SU-DHL-6 (cell line): ENCODE measurements at regions not wholly inside any gene's neighbourhood (a gene's known extent, or its start where the extent isn't known, plus 50 kb on each side); places are given as distances from the start of the nearest gene placed in this dataset.

Experiments
- H2AFZ ChIP-seq: fragments of 200-600 bp; sonication (generic); 2 replicates; pipeline ENCODE4 v1.6.1; 2014; ENCODE audit warnings: low read depth, mild to moderate bottlenecking, moderate library complexity, mixed read lengths, antibody characterized with exemption, low read length; ENCODE audit not compliant: severe bottlenecking
- H3F3A ChIP-seq: fragments of 200-600 bp; shearing (Covaris generic); 2 replicates; pipeline ENCODE4 v1.6.0; 2016; ENCODE audit warnings: antibody characterized with exemption, mild to moderate bottlenecking; ENCODE audit not compliant: insufficient read depth
- H3K27ac ChIP-seq: fragments of 200-600 bp; sonication (generic); 2 replicates; pipeline ENCODE4 v1.5.1; 2016; ENCODE audit warnings: low read depth, mild to moderate bottlenecking, low read length, moderate library complexity, mixed read lengths
- H3K27me3 ChIP-seq: fragments of 200-600 bp; sonication (generic), shearing (Covaris generic); 2 replicates; pipeline ENCODE4 v1.6.0; 2014; ENCODE audit warnings: mild to moderate bottlenecking, low read length
- H3K36me3 ChIP-seq: fragments of 200-600 bp; sonication (generic); 2 replicates; pipeline ENCODE4 v1.6.1; 2014; ENCODE audit warnings: mild to moderate bottlenecking, low read length, mixed read lengths
- H3K4me2 ChIP-seq: fragments of 300-600, 200-600 bp; shearing (Covaris generic), sonication (generic); 2 replicates; pipeline ENCODE4 v1.6.0; 2014; ENCODE audit warnings: low read length, low read depth, mild to moderate bottlenecking; ENCODE audit not compliant: poor library complexity, severe bottlenecking
- H3K4me3 ChIP-seq: fragments of 200-600 bp; sonication (generic); 2 replicates; pipeline ENCODE4 v1.5.1; 2014; ENCODE audit warnings: antibody characterized with exemption, low read length, mild to moderate bottlenecking, mixed read lengths; ENCODE audit not compliant: insufficient read depth, poor library complexity, severe bottlenecking
- H3K79me2 ChIP-seq: fragments of 200-600 bp; sonication (generic); 2 replicates; pipeline ENCODE4 v1.6.1; 2014; ENCODE audit warnings: mild to moderate bottlenecking, low read length, moderate library complexity; ENCODE audit not compliant: insufficient read depth
- H3K9ac ChIP-seq: fragments of 200-600 bp; sonication (generic); 2 replicates; pipeline ENCODE4 v1.7.0; 2014; ENCODE audit warnings: mild to moderate bottlenecking, low read length
- H3K9me2 ChIP-seq: fragments of 200-600 bp; sonication (generic); replicated peaks from 2 replicates; pipeline ENCODE4 v1.6.1; 2014; ENCODE audit warnings: low read length; ENCODE audit not compliant: insufficient read depth
- H3K9me3 ChIP-seq: fragments of 200-600 bp; sonication (generic); 2 replicates; pipeline ENCODE4 v1.6.1; 2014; ENCODE audit warnings: low read length, mixed read lengths; ENCODE audit not compliant: insufficient read depth
- H4K20me1 ChIP-seq: fragments of 200-600 bp; sonication (generic); 2 replicates; pipeline ENCODE4 v1.6.1; 2014; ENCODE audit warnings: low read depth, mild to moderate bottlenecking, antibody characterized with exemption, low read length, moderate library complexity, mixed read lengths
- EZH2phosphoT487 ChIP-seq: fragments of 200-600 bp; sonication (generic), shearing (Covaris generic); conservative IDR thresholded peaks from 2 replicates; pipeline ENCODE4 v1.6.1; 2018; ENCODE audit warnings: mild to moderate bottlenecking, antibody characterized with exemption, low read length, moderate library complexity, mixed read lengths
- TF ChIP-seq, protein P1 (sequence below): fragments of 200-600 bp; sonication (generic); IDR thresholded peaks from one replicate; pipeline ENCODE4 v1.5.1; 2017; ENCODE audit warnings: antibody characterized with exemption, mild to moderate bottlenecking, low read length, moderate library complexity; ENCODE audit not compliant: insufficient read depth, poor library complexity, severe bottlenecking

DNA sequence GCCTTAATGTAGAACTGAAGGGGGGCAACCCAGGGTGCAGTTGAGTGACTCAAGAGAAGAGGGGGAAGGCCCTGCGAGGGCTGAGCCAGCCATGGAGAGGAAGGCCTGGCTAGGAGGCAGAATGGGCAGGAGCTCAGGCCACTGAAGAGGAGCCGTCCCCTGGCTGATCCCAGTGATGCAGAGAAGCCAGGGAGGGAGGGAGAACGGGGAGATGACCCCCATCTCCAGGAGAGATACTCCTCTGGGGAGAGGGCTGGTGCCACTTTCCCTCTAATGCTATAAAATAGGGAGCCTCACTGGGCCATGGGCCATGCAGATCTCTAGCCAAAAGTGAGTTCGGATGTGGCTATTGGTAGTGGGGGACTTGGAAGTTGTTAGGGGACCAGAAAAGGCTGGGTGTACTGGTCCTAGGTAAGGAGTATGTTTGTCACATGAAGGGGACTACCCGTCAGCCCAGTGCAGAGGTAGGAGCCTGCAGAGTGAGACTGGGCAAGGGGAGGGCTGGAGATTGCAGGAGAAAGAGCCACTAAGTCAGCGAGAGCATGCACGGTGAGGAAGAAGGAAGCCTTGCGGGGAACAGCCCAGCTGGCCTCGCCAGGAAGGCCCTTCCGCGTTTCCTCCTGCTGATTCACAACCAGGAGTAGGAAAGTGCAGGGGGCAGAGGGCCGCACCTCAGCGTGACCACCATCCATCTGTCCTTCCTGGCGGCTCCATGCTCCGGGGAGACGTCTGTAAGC, 347.6 kb downstream of the TCERG1L start:
- no peak overlapping the region for H3K4me3 ChIP-seq
- H3K9me2 ChIP-seq, result no peaks in the 10 kb centered on the region
- no peaks in the 10 kb centered on the region; the same call in 1 of the 2 replicates for H3K27me3 ChIP-seq
- no peaks in the 10 kb centered on the region for H4K20me1 ChIP-seq
- H3F3A ChIP-seq, result no peaks in the 10 kb centered on the region
- no peak overlapping the region for H3K4me2 ChIP-seq
- H3K9ac ChIP-seq, result no peak overlapping the region
- H3K79me2 ChIP-seq, result no peaks in the 10 kb centered on the region
- no peak overlapping the region for H2AFZ ChIP-seq
- H3K9me3 ChIP-seq, result no peaks in the 10 kb centered on the region
- TF ChIP-seq EZH2phosphoT487, result no peak
- TF ChIP-seq, protein P1, sequence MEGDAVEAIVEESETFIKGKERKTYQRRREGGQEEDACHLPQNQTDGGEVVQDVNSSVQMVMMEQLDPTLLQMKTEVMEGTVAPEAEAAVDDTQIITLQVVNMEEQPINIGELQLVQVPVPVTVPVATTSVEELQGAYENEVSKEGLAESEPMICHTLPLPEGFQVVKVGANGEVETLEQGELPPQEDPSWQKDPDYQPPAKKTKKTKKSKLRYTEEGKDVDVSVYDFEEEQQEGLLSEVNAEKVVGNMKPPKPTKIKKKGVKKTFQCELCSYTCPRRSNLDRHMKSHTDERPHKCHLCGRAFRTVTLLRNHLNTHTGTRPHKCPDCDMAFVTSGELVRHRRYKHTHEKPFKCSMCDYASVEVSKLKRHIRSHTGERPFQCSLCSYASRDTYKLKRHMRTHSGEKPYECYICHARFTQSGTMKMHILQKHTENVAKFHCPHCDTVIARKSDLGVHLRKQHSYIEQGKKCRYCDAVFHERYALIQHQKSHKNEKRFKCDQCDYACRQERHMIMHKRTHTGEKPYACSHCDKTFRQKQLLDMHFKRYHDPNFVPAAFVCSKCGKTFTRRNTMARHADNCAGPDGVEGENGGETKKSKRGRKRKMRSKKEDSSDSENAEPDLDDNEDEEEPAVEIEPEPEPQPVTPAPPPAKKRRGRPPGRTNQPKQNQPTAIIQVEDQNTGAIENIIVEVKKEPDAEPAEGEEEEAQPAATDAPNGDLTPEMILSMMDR, result no peak
- no peaks in the 10 kb centered on the region for H3K36me3 ChIP-seq
- no peak overlapping the region for H3K27ac ChIP-seq

DNA sequence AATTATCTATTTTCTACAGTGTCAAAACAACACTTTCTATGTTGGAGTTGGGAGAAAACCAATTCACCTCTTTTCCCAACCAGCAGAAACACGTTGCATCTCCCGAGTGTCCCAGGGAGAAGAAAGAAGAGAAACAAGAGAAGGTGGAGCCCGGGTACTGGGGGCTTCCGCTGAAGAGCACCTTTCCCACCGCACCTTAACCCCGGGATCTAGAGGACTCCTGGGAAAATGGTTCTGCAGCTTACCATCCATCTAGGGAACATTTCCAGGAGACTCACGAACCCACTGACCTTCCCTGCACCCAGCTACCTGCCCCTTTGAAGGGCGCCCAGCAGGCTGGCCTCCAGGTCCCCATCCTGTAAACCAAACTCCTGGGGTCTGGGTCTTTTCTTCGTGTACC, 346.8 kb downstream of the TCERG1L start:
- TF ChIP-seq EZH2phosphoT487, result no peak
- TF ChIP-seq, protein P1, result no peak

DNA sequence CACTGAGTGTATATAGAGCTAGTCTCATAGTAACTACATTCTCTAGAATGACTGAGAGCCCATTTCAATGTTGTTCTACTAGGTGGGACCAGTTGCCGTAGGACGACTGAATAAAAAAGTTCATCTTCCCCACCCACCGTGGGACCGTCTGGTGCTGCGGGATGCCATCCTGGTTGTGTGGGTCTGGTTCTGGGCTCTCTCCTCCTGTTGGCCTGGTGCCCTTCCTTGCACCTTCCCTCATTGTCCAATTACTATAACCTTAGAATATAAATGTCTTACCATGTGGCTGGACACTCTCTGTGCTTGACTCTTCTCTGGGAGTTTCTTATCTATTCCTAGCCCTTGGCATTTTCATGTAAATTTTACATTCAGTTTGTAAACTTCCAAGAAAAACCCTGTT, 344.4 kb downstream of the TCERG1L start:
- Histone ChIP-seq H3K4me3 (no peak overlapping the region), H3K9me3 (no peaks in the 10 kb centered on the region), H4K20me1 (no peaks in the 10 kb centered on the region), H3F3A (no peaks in the 10 kb centered on the region), H3K27me3 (no peaks in the 10 kb centered on the region; the same call in 1 of the 2 replicates), H2AFZ (no peak overlapping the region), H3K79me2 (no peaks in the 10 kb centered on the region), H3K9ac (no peak overlapping the region), H3K4me2 (no peak overlapping the region), H3K36me3 (no peaks in the 10 kb centered on the region), H3K27ac (no peak overlapping the region), H3K9me2 (no peaks in the 10 kb centered on the region)
- TF ChIP-seq EZH2phosphoT487, result no peak
- TF ChIP-seq, protein P1, result no peak

More for the DNA sequence above, 346.8 kb downstream of the TCERG1L start:
- Histone ChIP-seq H4K20me1 (no peaks in the 10 kb centered on the region), H3K9ac (no peak overlapping the region), H3K4me3 (no peak overlapping the region), H3K36me3 (no peaks in the 10 kb centered on the region), H3K27me3 (no peaks in the 10 kb centered on the region; the same call in 1 of the 2 replicates), H3K79me2 (no peaks in the 10 kb centered on the region), H3F3A (no peaks in the 10 kb centered on the region), H2AFZ (no peak overlapping the region), H3K9me3 (no peaks in the 10 kb centered on the region), H3K9me2 (no peaks in the 10 kb centered on the region), H3K27ac (no peak overlapping the region), H3K4me2 (no peak overlapping the region)
